LHCN-M2 (cell line): ENCODE measurements at regions not wholly inside any gene's neighbourhood (a gene's known extent, or its start where the extent isn't known, plus 50 kb on each side); places are given as distances from the start of the nearest gene placed in this dataset.
"Not testable (repeated sequence)": the region's sequence is repeated elsewhere in the genome, so short reads cannot be mapped to it uniquely, and the experiment has no call there.

Source experiments
- DNase-seq: peaks from one replicate; pipeline ENCODE4 v3.0.0-alpha.2; 2012; ENCODE audit warnings: low read depth

DNA sequence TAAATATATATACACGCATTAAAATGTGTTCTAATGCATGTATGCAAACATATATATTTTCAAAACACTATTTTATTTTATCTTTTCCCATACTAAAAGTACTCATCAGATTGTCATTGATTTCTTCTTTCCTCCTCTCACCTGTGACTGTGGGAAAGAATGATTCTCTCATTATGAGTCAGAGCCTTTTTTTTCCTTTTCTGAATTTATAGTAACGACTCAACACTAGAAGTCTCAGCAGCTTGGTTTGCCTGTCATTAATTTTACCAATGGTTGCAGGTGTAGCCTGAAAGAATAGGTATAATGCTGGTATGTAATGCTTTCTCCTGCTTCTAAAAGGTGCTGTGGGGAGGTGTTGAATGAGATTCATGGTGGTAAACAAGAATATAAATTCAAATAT, 328.7 kb downstream of the UTRN start:
- peak; percentile 3 for DNase-seq

DNA sequence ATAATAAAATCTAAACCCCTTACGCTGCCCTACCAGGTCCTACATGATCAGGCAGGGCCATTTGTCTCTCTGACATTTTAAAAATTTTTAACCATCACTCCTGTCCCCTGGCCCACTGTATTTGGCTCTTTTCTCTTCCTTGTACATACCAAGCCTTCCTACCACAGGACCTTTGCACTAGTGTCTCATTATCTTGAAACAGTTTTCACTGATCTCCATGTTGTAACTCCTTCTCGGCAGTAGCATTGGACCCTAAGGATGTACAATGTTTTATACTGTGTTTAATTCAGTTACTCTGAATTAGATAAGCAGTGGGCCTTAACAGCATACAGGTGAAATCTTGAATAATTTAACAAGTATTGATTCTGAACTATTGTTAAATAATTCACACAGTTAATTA, 330.7 kb downstream of the UTRN start:
- DNase-seq, result no peak

DNA sequence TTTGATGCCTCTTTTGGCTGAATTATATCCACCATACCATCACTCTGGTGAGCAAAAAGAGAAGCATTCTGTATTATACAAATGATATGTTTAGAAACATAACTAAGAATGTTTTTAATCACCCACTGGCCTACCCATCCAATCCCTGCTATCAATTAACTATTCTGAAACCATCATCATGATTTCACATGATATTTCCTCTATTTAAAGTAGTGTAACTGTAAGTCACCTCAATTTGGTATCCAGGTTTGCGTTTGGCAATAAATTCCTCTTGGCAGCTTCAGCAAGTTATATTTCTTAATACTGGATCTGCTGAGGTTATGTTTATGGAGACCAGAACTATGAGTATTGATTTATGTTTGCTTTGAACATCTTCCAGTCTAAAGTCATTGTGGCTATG, 332.1 kb downstream of the UTRN start:
- no peak for DNase-seq

DNA sequence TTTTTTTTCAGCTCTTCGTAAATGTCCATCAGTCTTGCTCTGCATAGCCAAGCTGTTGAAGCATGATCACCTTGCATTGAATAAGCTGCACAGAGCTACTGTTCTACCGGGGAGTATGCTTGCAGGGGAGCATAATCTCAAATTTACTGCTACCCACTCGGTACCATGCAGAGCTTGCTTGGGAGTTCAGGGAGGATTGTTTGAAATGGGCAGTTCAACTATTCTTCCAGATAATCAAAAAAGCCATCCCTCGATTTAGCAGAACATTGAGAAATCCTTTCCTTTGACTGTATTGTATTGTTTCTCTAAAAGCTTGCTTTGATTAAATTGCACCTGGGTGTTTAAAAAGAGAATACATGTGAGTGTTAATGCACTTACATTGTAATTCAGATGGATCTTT, 332.6 kb downstream of the UTRN start:
- no peak for DNase-seq

DNA sequence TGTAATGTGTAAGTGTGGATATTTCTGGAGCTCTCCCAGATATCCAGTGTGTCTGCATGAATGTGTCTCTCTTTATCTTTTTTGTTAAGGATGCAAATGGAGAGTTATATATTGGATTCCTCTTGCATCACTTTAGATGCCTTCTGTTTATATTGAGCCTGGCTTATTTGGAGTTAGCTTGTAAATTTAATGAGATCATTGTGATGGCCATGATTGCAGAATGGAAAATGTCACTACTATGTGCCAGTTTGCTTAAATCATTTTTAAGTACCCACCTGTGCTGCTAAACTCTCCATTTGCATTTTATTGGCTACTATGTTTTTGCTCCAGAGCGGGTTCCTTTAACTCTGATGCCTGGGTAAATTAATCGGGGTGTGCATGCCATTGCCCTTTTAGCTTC, 334.8 kb downstream of the UTRN start:
- no peak for DNase-seq

DNA sequence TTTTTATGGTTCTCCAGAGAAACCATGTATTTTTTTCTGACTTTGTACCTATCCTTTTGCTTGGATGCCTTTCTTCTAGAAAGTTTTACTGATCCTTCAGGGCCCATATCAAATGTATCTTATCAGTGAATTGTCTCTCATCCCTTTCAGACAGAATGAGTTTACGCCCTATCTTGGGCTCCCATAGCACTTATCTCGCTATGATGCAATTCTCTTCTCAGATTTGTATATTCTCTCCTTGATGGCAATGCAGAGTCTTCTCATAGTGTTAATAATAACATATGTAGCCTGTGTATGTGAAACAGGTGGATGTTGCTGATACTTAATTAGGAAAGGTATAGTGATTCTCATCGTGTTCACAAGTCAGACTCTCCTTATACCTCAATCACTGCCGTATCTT, 336.2 kb downstream of the UTRN start:
- no peak for DNase-seq

DNA sequence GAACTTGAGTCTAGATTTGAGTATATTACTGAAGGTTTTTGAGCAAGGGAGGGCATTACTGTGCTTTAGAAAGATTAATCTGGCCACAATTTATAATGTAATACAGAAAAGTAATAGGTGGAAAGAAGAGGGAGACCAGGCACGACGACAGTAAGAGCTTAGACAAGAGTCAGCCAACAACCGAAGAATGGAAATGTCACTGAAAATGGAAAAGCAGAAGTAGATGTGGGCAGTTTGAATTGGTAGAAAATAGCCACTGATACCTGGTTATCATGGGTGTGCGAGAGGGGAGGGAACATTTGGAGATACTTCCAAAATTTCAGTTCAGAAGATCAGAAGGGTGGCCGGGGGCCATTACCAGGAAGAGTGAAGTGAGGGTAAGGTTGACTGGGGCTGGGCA, 339.1 kb downstream of the UTRN start:
- DNase-seq, result no peak

DNA sequence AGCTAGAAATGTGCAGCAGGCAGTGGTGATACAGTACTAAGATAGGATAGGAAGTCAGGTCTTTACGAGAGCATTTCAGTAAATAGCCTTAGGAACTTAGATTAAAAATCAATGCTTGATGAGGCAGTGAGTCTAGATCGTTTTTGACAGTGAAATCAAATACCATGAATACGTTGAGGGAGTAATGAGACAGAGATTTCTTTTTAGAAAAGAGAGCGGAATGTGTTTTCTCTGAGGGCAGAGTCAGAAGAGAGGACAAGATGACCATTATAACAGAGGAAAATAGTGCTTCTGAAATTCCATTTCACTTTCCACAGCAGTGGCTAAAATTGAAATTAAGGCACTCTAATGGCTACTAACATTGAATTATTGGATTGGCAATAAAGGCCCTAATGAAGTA, 339.6 kb downstream of the UTRN start:
- no peak for DNase-seq

DNA sequence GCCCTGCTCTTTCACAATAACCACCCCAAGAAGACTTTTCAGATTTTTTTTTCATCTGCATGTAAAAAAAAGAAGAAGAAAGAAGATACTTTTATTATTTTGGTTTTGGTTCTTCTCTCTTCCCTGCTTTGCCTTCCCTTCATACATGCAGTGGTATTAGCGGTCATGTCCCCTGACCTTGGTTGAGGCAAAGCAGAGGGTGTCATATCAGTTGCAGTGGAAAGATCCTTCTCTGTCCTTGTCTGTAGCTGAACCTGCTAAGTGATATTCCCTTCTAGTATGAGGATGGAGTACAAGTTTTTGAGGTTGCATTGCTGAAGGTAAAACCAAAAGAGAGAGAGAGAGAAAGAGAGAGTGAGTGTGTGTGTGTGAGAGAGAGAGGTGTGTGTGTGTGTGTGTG, 345.7 kb downstream of the UTRN start:
- no peak for DNase-seq

DNA sequence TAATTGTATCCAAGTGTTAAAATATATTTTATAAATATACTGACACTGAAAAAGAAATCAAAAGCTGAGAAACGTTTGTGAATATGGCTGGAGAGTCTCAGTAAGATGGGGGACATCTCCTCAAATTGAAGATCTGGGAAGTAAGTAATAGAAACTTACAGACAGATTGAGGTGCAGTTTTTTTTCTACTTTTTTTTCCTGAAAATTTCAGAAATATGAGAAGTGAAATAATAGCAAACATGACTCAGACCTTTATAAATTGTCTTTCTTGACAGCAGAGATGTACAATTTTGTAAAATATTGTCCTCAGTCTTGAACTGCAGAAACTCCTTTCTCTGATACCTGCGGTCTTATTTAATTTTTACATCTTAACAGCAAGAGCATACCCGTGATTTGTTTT, 347.1 kb downstream of the UTRN start:
- DNase-seq, result peak; percentile 3

DNA sequence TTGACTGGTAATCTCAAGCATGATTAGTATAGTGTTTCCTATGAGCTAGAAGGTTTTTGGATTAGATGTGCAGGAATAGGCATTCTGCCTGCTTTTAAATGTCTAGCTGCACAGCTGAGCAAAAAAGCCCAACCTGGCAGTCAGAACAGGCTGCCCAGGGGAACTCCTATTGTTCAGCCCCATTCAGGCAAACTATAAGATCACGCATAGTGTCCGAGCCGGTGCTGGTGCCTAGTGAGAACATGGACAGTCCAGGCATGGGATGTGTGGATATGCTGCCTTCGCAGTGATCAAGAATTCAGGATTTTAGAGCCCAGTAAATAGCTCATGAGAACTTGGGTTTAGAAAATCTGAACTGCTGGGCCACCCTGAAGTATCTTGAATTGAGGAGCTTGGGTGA, 348.8 kb downstream of the UTRN start:
- no peak for DNase-seq

DNA sequence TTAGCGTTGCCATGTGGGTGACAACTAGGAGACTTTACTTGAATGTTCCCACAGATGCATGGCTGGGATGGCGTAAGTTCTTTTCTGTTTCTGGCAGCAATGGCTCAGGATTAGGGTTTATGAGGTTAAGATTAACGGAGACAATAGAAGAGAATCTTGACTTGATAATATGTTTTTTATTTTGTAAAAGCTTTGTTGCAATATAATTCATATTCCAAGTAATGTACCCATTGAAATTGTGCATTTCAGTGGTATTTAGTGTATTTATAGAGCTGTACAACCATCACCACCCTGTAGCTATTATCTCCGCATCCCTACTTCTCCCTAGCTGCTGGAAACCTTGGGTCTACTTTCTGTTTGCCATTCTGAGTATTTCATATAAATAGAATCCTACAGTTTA, 349.2 kb downstream of the UTRN start:
- no peak for DNase-seq

DNA sequence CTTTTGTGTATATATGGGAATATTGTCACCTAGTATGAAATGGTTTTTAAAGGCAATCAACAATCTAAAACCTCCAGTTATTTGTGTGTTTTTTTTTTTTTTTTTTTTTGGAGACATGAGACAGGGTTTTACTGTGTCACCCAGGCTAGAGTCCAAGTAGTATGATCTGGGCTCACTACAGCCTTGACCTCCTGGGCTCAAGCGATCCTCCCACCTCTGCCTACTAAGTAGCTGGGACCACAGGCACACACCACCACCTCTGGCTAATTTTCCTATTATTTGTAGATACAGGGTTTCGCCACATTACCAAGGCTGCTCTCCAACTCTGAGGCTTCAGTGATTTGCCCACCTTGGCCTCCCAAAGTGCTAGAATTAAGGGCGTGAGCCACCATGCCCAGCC, 349.9 kb downstream of the UTRN start:
- no peak for DNase-seq

DNA sequence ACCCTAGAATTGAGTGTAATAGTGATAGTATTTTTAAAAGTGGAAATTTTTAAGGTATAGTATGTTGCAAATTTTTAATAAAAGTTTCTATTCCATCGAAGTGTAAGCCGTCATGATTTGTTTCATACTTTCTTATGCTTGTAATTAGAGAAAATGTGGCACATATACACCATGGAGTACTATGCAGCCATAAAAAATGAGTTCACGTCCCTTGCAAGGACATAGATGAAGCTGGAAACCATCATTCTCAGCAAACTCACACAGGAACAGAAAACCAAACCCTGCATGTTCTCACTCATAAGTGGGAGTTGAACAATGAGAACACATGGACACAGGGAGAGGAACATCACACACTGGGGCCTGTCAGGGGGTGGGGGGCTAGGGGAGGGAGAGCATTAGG, 350.9 kb downstream of the UTRN start:
- DNase-seq, result not testable (repeated sequence)

DNA sequence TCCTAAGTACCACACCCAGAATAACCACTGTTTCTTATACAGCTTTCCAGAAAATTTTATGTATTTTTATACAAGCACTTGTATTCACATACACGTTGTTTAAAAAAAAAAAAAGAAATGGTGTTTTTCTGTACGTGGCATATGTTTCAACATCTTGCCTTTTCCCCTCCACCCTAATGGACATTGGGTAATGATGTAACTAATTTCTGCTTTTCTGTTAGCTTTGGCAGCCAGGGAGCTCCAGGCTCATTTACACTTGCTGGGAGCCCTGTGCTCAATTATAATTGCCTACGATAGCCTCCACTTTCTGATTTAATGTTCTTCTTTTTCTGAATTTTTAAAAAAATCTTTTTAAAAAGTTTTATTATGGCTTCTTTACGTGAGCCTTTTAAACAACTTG, 352.4 kb downstream of the UTRN start:
- DNase-seq, result no peak

DNA sequence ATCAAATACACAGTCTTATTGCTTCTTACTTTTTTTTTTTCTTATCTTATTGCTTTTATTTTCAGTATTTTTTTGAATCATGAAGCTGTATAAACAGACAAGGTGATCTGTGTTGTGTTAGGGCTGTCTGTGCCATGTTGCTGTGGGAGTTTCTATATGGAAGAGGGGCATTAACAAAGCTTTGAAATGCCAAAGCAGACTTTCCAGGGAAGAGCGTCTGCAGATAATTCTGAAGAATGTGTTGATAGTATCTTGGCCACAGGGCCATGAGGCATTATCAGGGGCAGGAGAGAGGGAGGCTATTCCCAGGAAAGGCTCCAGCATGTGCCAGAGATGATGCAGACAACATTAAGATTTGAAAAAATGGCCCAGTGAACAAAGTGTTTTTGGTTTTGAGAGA, 354.5 kb downstream of the UTRN start:
- DNase-seq, result no peak

DNA sequence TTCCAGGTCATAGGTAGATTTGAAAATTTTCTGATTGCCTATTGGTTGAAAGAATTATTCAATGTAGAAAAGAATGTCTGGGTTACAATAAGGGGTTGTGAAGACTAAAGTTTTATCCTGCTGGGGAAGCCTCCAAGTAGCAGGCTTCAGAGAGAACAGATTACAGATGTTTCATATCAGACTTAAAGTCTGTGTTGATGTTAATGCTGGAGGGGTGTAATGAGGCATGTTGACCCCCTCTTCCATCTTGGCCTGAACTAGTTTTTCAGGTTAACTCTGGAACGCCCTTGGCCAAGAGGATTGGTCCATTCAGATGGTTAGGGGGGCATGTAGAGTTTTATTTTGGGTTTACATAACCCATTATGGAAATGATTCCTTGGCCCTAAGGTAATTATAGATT, 356.2 kb downstream of the UTRN start:
- DNase-seq, result no peak

DNA sequence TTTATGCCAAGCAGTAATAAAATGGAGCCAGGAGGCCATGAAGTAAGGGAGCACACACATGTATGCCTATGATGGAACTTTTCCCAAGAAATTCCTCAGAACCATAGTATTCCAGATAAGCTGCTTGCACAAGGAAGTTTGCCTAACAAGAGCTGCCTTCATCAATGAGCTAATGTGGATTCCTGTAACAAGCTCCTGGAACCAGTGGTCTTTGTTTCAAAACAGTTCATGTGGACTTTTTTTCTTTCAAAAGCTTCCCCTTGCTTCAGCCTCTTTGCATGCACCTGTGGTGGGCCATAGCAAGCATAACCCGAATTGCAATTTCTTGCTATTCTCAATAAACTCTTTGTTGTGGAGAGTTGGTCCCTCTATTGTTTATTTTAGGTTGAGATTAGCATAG, 359.6 kb downstream of the UTRN start:
- no peak for DNase-seq

DNA sequence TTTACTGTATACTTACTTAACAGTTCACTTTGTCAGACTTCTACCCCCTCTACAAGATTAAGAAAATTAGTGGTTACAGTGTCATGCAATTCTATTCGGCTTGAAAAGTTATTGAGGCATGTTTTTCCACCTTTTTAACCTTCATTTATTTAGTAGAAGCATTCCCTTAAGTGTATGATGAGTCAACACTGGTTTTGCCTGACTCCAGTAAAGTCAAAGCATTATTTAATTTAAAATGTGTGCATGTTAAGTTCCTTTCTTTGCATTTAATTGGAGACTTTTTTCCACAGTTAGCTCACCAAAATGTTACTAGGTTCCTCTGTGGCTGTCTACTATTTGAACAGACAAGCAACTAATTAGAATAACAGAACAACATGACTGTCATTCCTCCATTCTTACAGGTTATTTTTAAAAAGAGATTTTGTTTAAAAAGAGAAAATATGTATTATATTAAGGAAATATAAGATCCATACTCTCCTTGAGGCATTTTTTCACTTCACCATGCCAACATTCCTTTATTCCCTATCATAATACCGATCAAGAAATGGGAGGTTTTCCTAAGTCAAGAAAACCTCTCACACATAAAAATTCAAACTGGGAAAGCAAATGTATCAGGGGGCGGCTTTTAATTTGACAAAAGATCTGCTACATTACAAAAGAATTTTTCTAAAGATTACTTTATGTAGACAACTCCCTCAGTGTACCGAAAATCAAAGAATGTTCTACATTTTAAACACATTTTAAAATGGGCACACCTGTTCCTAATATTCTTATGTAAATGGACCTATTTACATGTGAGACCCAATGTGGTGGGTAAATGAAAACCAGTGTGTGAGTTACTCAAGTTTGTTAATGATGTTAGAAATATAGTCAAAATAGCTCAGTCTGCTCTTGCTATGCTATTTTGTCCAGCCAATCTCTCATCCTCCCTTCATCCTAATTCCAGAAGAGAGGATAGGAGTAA, 361.2 kb downstream of the UTRN start:
- DNase-seq, result no peak

DNA sequence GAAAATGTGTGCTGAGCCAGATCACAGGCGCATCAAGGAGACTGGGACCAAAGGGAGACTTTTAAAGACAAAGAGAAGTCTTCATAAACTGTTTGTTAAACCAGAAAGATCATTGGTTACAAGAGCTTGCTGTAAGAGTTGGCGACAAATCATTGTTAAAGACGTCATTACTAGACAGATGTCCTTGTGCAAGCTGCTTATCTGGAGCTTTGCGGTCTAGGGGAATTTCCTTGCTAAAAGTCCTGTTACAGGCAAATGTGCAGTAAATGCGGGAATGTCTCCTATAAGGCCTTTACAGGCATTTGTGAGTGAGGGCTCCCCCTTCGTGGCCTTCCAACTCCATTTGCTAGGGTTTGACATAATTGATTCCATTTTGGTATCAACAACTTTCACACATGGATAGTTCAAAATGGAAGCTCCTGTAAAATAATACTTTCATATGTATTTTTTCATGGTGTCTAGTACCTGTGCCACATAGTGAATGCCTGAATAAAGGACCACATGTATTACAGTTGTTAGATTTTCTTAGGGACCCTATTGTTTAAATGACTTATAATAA, 362.4 kb downstream of the UTRN start:
- no peak for DNase-seq

DNA sequence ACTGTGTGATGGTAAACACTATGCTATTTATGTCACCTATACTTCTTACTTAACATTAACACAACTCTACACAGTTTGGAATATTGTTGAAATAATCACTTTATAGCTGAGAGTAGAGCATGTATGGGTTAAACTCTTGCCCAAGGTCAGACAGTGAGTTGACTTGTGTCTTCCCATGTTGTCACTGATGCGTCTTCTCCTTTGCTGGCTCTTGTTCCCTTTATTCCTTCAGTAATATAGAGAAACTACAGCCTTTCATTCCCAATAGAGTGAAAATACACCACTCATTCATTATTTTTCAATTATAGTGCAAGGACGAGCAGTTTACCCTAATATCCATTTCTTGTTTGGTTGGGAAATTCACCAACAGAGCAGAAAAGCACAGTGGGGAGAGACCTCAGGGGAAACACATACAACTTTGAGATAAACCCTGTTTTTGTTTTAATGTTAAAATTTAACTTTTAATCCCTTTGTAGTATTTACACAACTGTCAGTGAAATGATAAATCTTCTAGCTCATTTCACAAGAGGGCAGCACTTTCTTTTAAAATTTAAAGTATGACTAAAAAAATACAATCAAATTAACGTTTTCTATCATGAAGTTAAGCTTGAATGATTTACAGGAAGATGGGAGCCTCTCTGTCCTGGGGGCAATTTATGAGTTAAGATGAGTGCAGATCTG, 363.0 kb downstream of the UTRN start:
- DNase-seq, result no peak

DNA sequence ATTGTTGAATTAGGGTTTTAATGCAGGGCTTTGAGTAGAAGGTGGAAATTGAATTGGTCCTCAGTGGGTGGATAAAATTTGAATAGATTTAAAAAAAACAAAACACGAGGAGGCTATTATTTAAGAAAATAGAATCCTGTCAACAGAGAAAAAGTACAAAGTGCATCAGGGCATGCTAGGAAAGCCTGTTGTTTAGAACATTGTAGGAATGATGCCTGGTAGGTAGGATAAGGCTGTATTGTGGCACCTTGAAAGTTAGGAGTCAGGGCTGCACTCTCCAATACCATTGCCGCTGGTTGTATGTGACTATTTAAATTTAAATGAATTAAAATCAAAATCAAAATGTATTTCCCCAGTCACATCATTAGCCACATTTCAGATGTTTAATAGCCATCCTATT, 363.9 kb downstream of the UTRN start:
- DNase-seq, result no peak

DNA sequence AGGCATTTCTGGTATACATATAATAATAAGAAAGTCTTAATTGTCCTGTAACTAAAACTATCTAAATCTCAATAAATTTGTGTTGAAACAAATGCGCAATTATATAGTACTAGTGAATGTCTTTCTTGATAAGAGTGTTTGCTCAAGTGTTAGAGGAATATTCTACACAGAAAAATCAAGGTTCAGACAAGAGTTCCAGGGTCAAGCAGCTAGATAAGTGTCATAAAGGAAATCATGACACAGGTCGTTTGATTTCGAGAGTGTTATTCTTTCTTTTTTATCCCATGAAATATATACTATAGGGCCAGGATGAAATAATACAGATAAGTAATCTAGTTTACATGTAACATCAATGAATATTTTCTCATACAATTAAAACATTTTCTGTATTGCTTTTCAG, 366.1 kb downstream of the UTRN start:
- DNase-seq, result no peak
